GM19351 (cell line): ENCODE measurements at regions not wholly inside any gene's neighbourhood (a gene's known extent, or its start where the extent isn't known, plus 50 kb on each side); places are given as distances from the start of the nearest gene placed in this dataset.

ENCODE experiments used
- ATAC-seq: cut with Tn5 transposase; IDR thresholded peaks from one replicate; pipeline ENCODE4 v1.9.1; 2021; ENCODE audit warnings: mild to moderate bottlenecking, moderate library complexity; ENCODE audit not compliant: unreplicated experiment

DNA sequence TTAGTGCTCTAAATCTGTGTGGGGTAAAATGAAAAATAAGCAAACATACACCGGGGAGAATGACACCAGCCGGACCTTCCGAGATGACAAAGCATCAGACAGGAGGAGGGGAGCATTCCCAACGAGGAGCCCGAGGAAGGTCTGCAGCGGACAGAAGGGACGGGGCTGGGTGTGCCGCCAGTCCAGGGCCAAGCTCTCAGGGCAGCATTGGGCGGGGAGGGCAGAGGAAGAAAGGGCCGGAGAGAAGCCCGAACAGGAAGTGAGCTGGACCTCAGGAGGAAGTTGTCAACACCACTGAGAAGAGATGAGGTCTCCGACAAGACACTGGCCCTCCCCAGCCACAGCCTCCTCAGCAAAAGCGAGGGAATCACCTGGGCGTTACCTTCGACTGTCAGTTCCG lies 182.6 kb upstream of the RNF32 start:
- ATAC-seq, result no peak

DNA sequence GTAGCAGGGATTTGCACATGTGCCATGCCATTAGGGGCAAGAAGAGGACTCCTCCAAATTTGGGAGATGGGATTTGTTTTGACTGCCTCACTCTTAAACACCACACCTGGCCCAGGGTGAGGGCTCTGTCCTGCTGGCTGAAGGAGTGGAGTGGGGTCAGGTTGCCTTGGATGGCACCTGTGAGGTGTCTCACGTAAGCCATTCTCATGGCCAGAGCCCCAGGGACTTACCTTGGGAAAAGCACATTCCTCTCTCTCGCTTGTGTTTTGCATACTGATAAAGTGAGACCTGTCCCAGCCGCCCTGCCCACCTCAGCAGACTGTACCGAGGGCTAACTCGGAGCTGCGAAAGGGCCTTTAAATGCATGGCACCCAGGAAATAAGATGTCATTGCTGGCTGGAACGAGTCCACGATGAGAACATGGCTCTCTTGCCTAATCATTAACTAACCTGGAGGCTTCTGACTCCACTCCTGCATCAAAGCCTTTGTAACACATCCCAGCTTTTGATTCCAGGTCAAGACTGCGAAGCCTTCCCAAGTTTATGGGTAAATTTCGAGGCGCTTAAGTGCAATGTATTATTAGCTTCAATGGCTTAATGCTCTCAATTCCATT lies 184.0 kb upstream of the RNF32 start:
- ATAC-seq, result no peak

DNA sequence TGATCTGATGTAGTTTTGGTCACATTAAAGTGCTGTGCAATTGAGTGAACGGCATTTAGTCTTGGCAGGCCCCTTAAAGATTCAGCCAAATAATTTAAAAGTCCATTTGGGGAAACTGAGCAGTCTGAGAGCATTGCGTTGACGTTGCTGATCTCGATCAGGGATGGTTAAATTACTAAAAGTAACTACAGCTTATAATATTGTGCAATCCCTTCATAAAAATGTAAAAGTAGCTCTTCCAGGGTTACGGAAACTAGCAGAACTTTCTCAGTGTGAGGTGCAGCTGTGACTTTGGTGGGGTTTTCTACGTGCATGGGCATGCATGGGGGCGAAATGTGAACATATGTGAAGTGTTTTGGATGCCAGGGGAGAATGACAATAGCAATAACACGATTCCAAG lies 184.5 kb upstream of the RNF32 start:
- ATAC-seq, result no peak

DNA sequence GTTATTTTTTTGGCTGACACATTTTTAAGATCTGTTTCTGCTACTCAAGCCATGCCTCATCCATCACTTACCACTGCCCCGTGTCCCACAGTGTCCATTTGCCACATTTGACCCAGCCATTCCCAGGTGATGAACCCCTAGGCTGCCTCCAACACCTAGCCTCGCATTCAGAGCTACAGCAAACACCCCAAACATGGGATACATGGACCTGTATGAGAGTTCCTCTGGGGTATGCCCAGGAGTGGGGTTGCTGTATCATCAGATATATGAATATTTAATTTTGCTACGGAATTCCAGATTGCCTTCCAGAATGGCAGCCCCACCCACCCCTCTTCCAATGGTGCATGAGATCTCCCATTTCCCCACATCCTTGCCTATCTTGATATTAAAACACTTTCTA lies 190.1 kb upstream of the RNF32 start:
- ATAC-seq, result no peak

DNA sequence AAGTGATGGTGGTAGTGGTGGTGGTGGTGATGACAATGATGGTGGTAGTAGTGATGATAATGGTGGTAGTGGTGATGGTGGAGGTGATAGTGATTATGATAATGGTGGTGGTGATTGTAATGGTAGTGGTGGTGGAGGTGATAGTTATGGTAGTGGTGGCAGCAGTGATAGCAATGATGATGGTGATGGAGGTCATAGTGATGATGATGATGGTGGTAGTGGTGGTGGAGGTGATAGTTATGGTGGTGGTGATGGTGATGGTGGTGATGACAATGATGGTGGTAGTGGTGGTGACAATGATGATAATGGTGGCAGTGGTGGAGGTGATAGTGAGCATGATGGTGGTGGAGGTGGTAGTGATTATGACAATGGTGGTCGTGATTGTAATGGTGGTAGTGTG lies 191.7 kb upstream of the RNF32 start:
- no peak for ATAC-seq

DNA sequence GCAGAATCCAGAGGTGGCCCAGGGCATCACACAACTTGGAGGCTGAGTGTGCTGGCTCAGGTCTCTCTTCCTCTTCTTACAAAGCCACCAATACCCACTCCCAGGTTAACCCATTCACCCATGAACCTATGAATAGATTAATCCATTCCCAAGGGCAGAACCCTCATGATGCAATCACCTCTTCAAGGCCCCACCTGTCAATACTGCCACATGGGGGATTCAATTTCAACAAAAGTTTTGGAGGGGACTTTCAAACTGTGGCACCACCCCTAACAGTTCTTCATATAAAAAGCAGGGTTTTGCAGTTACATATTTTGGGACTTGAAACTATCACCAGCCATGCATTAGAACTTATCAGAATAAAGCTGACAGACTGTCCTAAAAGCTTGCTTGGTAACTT lies 193.6 kb upstream of the RNF32 start:
- no peak for ATAC-seq

DNA sequence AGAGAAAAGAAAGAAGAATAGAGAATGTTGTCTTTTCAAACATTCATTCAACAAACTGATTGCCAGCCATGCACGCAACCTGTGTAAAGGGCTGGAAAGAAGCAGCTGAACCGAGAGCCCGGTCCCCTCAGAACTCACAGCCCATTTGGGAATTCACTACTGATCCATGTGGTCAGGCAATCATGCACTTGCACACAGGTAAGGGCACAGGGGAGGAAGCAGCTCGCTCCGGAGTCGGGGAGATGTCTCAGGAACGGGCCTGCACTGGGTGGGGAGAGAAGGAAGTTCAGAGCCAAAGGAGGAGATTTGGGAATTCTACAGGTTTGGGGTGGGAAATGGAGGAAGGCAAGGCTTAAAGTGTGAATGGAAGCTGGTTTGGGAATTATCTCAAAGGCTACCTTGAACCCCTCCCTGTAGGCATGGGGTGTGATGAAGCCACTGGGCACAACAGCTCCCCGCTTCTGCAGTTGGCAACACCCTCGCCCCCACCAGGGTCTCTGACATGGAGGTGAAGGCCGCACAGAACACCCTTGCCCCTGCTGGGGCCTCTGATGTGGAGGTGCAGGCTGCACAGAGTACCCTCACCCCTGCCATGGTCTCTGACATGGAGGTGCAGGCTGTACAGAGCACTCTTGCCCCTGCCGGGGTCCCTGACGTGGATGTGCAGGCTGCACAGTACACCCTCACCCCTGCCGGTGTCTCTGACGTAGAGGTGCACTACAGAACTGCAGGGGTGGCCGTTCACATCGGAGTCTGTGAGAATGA lies 194.4 kb upstream of the RNF32 start:
- no peak for ATAC-seq

DNA sequence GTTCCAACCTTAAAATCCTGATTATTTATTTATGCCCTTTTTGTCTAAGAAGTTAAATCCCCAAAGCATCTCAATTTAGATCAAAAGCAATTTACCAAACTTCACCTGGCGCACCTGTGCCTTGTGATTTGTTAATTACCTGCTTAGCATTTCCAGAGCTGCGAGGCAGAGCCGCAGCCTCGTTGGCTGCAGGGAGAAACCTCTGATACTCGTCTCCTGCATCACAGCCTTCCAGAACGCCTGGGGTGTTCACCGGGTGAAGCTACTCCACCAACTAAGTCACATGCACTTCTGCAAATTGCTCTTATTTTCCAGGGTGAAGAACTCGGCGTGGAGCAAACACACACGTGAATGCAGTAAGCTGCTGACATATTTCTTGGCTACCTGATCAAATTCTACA lies 198.1 kb upstream of the RNF32 start:
- ATAC-seq, result no peak

DNA sequence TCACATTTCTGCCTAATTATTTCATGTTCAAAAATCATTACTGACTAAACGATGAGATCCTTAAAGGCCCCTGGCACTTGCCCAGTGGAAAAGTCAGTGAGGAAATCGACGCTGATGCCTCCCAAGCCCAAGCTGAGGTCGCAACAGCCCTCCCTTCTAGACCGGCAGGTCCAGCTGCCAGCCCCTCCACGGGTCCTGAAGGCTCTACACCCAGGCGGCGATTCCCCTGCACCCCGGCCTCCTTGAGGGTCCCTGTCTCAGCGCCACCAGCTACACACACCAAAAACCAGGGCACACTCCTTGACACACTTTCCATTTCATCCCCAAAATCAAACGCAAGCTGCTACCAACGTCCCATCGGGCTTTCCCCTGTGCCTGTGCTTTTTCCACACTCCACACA lies 200.1 kb upstream of the RNF32 start:
- no peak for ATAC-seq

DNA sequence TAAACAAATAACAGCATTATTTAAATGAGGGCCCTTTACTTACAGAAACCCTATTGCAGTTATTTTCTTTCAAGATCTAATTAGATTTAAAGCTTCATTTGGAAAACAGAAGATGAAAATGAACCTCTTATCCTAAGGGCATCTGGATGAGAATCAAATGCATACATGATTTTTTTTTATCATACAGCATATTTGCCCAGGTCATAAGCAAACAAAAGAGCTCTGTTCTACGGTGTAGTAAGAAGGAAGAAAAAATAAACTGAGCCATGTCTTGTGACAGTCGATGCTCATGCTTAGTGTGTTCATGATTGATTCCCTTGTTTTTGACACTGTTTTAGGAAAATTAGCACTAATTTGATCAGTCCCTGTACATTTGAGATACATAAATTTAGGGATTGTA lies 202.6 kb upstream of the RNF32 start:
- ATAC-seq, result no peak

DNA sequence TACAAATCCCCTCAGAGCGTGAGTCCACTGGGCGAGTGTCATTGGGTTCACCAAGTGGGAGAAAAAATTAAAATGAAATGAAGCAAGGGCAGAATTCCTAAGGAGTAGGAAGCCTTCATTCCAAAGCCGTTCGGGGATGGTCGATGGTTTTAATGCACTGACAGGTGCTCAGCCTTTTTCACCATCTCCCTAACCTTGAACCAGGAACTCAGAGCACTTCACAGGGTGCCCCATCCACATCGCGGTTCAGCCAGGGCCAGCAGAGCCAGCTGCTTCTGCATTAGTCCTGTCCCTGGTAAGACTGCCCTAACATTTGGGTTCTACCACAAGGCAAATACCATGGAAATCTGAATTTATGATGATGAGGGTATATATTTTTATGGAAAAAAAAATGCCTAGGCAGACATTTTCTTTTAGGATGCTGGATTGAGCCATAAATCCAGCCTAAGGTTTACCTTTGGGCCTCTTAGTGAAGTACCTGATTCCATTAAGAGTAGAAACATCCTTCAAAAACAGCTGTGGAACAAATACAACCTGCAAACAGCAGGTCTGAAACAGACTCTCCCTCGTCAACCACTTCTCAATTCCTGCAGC lies 203.5 kb upstream of the RNF32 start:
- ATAC-seq, result no peak

DNA sequence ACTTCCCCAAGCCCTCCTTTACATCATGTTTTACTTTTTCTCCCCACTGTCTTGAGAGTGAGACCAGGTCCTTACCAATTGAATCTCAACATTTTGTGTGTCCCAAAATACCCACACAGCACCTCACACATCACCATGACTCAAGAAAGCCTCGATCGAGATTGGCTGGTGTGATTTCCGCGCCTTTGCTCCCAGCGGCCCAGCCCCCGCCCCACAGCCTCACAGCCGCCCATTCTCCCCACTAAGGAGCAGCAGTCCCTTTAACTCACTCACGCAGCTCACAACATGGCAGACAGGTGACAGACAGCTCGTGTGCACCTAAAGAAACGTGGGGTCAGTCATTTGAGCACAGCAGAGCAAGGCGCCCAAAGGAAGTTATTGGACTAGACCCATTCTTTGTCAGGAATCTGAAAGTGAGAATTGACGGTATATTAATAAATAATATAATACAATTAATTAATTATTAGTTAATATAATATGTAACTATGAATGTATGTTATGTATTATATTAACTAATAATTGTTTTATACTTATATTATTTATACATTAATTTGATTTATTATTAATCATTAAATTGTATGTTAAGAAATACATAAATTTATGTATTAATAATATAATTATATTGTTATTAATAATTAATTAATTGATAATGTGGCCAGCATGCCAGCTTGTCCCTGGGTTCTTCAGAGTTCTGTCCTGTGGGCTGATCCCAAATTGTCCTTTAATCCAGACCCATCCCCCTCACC lies 204.9 kb upstream of the RNF32 start:
- ATAC-seq, result no peak

DNA sequence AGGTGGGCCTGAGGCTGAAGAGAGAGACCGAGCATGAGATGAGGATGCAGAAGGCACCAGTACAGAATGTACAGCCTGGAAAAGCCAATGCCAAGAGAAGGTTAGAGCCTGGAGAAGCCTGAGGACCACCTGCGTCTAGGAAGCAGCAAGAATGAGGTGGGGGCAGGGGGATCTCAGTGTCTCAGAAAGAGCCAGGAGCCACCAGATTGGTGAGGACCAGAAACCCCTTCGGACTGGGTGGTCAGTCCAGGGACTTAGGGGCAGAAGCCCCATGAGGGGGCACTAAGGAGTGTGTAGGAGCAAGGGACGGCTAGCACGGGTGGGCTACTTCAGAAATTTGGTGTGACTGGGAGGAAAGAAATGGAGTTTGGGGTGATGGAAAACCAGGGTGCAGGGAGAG lies 205.9 kb upstream of the RNF32 start:
- no peak for ATAC-seq

DNA sequence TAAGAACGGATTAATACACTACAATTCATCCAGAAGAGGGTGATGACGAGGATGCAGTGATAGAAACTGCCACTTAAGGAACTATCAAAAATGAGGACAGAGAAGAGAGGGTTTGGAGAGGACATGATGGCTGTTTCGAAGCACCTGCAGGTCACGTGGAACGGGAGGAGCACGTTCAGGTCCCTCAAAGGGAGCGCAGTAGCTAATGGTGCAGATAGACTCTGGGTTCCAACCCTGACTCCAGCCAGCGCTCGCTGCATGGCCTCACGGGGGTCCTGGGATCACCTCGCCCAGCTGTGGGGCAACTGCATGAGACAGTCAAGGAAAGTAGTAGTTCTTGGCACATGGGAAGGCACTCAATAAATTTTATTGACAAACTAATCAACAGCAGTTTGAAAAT lies 208.6 kb upstream of the RNF32 start:
- no peak for ATAC-seq

DNA sequence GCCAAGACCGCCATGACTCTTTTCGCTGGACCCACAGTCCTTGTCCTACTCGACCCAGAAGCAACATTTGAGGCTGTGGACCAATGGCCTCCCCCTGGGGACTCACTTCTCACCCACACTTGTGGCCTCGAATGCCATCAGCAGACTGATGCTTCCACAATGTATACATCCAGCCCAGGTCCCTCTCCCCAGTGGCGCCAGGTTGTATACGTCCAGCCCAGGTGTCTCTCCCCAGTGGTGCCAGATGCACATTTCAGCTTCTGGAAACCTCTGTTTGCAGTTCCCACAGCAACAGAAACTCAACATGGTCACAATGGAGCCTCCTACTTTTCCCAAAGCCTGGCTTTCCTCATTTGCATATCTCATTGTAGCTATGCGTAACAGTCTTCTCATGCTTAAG lies 210.5 kb upstream of the RNF32 start:
- ATAC-seq, result no peak

DNA sequence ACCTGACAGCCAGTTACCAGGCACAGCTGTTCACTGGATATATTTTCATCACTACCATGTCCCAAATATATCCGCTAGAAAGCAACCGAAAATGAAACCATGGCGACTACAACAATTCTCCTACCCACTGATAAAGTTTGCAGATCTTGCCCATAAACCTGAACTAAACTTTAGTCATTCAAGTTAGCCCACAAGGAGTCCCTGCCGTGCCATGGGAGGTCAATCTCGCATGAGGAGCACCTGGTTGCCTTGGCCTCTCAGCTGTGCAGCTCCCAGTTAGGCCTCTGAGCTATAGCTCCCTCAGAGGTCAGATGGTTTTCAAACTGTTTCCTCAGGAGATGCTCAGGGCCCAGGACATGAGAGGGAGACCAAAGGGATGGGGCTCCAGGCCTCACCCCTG lies 211.1 kb upstream of the RNF32 start:
- ATAC-seq, result no peak

DNA sequence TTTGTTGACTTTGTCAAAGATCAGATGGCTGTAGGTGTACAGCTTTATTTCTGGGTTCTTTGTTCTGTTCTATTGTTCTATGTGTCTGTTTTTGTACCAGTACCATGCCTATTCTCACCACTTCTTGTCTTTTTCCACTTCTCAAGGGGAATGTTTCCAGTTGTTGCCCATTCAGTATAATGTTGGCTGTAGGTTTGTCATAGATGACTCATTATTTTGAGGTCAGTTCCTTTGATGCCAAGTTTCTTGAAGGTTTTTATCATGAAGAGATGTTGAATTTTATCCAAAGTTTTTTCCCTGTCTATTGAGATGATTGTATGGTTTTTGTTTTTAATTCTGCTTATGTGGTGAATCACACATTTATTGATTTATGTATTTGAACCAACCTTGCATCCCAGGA lies 216.7 kb upstream of the RNF32 start:
- no peak for ATAC-seq

DNA sequence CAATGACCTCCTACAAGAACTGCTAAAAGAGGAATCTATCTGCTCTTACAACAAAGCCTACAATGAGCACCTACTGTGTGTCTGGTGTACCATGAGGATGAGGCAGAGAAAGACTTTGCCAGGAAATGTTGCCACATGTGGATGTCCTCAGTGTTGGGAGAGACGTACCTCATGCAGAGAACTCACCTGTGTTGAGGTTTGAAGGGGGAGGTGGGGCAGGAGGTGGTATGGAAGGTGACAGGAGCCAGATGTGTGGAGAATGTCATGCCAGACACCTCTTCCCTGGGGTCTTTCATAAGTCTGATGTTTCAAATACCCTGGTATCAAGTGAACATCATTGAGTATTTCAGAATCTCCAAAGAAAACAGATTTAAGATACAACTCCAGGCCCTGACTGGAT lies 220.1 kb upstream of the RNF32 start:
- no peak for ATAC-seq

DNA sequence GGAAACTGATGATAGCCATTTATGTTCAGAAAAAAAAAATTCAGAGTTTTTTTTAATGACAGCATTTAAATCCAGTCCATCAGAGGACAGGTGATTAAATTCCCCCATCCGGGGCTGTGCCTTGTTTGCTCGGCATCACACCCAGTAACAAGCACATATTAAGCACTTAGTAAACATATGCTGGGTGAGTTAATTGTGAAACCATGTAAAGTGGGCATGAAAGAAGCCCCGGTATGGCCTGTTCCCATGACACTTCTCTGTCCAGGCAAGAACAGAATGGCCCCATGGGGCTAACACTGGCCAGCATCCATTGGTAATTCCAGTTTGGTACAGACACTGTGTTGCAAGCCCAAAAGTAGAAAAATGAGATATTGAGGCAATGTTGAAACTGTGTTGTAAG lies 220.8 kb upstream of the RNF32 start:
- no peak for ATAC-seq

DNA sequence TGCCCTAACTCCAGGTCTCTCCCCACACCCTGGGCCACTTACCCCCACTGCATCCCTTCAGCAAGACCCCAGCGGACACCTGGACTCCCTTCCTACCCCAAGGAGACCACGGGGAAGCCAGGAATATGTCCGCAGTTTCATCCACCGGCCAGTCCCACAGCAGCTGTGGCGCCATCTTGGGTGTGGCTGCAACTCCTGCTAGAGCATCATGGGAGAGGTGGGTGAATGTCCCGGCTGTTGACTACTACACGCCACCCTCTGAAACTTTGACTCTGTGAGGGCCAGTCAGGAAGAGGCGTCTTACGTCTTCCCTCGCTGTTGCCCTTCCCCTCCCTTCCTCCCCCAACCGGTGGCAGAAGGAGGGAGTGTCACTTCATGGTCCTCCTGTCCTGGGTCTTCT lies 238.3 kb upstream of the RNF32 start:
- ATAC-seq, result no peak

DNA sequence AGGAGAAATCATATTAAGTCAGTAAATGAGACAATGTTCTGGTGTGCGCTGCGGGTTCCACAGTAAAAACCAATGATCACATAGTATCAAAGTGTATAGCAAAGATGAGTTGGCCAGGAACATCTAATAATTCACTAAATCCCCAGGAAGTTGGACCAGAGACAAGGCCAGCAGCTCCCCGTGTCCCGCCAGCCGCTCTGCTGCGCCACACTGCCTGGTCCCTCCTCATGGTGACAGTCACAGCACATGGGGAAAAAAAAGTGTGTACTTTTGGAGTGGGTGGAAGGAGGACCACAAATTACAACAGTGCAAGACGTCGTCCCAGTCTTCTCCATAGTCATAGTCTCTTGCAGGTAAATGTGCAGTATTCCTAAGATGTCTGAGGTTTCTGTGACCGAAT lies 239.0 kb upstream of the RNF32 start:
- no peak for ATAC-seq

DNA sequence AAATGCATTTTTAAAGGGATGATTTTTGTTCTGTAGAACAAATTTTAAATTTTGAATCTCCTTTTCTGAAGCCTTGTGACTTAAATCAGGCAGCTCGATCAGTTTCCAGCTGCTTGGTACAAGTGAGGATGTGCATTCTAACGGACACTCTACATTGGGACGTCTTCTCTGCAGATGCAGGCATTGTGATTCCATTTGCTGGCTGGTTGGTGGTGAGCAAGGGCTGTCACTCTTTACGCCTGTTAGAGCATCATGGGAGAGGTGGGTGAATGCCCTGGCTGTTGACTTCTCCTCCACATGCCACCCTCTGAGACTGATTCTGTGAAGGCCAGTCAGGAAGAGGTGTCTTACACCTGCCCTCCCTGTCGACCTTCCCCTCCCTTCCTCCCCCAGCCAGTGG lies 240.5 kb upstream of the RNF32 start:
- ATAC-seq, result no peak
